ENCODE measurements at regions not wholly inside any gene's neighbourhood (a gene's known extent, or its start where the extent isn't known, plus 50 kb on each side); places are given as distances from the start of the nearest gene placed in this dataset.

- TF ChIP-seq CTCF (IDR thresholded peaks at IDR 0.05) (no peak), EZH2 (IDR thresholded peaks at IDR 0.05; ENCODE audit: borderline replicate concordance, insufficient read depth, low read depth, low read length, poor library complexity, severe bottlenecking) (no peak)
Measured at GRCh38 chr10:2604891-2605290, 462.5 kb upstream of the PFKP start.

Measured in B cell (primary cell).